DND-41 (cell line): ENCODE measurements at regions not wholly inside any gene's neighbourhood (a gene's known extent, or its start where the extent isn't known, plus 50 kb on each side); places are given as distances from the start of the nearest gene placed in this dataset.

Experiments used
- ATAC-seq: fragments of 200-7000 bp; cut with Tn5 transposase; 3 replicates; pipeline ENCODE4 v1.9.1; 2021; ENCODE audit warnings: low read depth; ENCODE audit not compliant: insufficient read depth
- DNase-seq: peaks from one replicate; pipeline ENCODE4 v3.0.0-alpha.2; 2020
- H2AFZ ChIP-seq: 2 replicates; pipeline ENCODE4 v1.6.0; 2012; ENCODE audit warnings: low read depth, low read length
- H3K27ac ChIP-seq: 2 replicates; pipeline ENCODE4 v1.5.1; 2012; ENCODE audit warnings: low read length, inconsistent platforms
- H3K27me3 ChIP-seq: fragments of 200-600 bp; sonication (generic); 2 replicates; pipeline ENCODE4 v1.6.0; 2012; ENCODE audit warnings: low read length, mild to moderate bottlenecking, inconsistent platforms; ENCODE audit not compliant: insufficient read depth, poor library complexity
- H3K36me3 ChIP-seq: 2 replicates; pipeline ENCODE4 v1.5.1; 2012; ENCODE audit warnings: low read length, inconsistent platforms; ENCODE audit not compliant: insufficient read depth
- H3K4me1 ChIP-seq: 2 replicates; pipeline ENCODE4 v1.5.1; 2012; ENCODE audit warnings: mild to moderate bottlenecking, low read length; ENCODE audit not compliant: insufficient read depth
- H3K4me2 ChIP-seq: 2 replicates; pipeline ENCODE4 v1.6.0; 2012; ENCODE audit warnings: mild to moderate bottlenecking, moderate library complexity, low read length, inconsistent platforms; ENCODE audit not compliant: insufficient read depth
- H3K4me3 ChIP-seq, 2 experiments: fragments of 200-600 bp in 1 of 2; shearing (Covaris generic) in 1 of 2; 2 replicates each; pipeline ENCODE4 v1.5.1; 2012 to 2016; ENCODE audit warnings: inconsistent platforms in 2 of 2, low read length in 2 of 2, mild to moderate bottlenecking in 2 of 2, low read depth in 1 of 2, moderate library complexity in 1 of 2
- H3K79me2 ChIP-seq: 2 replicates; pipeline ENCODE4 v1.6.0; 2012; ENCODE audit warnings: low read length, inconsistent platforms; ENCODE audit not compliant: insufficient read depth
- H3K9ac ChIP-seq: 2 replicates; pipeline ENCODE4 v1.6.0; 2012; ENCODE audit warnings: low read depth, mild to moderate bottlenecking, inconsistent platforms, low read length, moderate library complexity
- H3K9me3 ChIP-seq: 2 replicates; pipeline ENCODE4 v1.5.1; 2012; ENCODE audit warnings: low read length, moderate library complexity, mild to moderate bottlenecking, inconsistent platforms; ENCODE audit not compliant: insufficient read depth, severe bottlenecking
- H4K20me1 ChIP-seq: 2 replicates; pipeline ENCODE4 v1.6.0; 2012; ENCODE audit warnings: low read length; ENCODE audit not compliant: insufficient read depth
- EZH2 ChIP-seq: IDR thresholded peaks from 3 replicates; pipeline ENCODE4 v1.6.1; 2012; ENCODE audit warnings: borderline replicate concordance, low read depth, mild to moderate bottlenecking, moderate library complexity, low read length, inconsistent platforms; ENCODE audit not compliant: severe bottlenecking
- TF ChIP-seq, protein P1 (sequence below): IDR thresholded peaks from 2 replicates; pipeline ENCODE4 v1.5.1; 2012; ENCODE audit warnings: borderline replicate concordance, low read length, moderate library complexity, mild to moderate bottlenecking; ENCODE audit not compliant: poor library complexity, severe bottlenecking; ENCODE audit errors: extremely low read depth

DNA sequence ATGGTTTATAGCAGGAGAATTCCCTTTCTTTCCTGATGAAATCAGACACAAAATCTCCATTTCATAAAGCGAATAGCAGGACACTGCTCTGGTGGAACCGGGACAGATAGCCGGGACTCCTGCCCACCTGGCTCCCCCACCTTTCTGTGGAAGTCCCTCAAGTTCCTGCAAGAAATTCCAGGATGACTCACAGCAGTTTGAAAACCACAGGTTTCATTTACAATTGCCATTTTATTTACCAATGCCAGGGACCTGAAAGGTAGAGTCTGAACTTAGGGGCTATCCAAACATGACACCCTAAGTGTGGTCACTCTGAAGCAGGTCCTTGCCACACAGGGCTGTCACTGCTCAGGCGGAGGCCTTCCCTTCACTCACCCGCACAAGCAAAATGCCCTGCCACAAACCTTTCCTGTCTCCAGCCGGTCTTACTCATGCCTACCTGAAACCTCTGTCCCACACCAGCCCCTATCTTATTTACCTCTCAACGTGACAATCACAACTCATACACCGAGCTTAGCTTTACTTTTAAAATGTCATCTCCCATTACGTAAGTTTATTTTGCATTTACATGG is 63.3 kb upstream of the TAF1L start:
- no peaks in the 10 kb centered on the region for H3K79me2 ChIP-seq
- H3K9me3 ChIP-seq = no peaks in the 10 kb centered on the region
- H3K36me3 ChIP-seq = no peaks in the 10 kb centered on the region
- no peak overlapping the region for H2AFZ ChIP-seq
- no peaks in the 10 kb centered on the region for H4K20me1 ChIP-seq
- H3K27me3 ChIP-seq = no peaks in the 10 kb centered on the region
- H3K9ac ChIP-seq = no peak overlapping the region
- no peaks in the 10 kb centered on the region for H3K4me1 ChIP-seq
- no peak overlapping the region for H3K4me2 ChIP-seq
- DNase-seq (no peak), ATAC-seq (no peak)
- TF ChIP-seq EZH2 = no peak
- TF ChIP-seq, protein P1, sequence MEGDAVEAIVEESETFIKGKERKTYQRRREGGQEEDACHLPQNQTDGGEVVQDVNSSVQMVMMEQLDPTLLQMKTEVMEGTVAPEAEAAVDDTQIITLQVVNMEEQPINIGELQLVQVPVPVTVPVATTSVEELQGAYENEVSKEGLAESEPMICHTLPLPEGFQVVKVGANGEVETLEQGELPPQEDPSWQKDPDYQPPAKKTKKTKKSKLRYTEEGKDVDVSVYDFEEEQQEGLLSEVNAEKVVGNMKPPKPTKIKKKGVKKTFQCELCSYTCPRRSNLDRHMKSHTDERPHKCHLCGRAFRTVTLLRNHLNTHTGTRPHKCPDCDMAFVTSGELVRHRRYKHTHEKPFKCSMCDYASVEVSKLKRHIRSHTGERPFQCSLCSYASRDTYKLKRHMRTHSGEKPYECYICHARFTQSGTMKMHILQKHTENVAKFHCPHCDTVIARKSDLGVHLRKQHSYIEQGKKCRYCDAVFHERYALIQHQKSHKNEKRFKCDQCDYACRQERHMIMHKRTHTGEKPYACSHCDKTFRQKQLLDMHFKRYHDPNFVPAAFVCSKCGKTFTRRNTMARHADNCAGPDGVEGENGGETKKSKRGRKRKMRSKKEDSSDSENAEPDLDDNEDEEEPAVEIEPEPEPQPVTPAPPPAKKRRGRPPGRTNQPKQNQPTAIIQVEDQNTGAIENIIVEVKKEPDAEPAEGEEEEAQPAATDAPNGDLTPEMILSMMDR = no peak
- no peak overlapping the region for H3K27ac ChIP-seq
- H3K4me3 ChIP-seq = no peak overlapping the region

DNA sequence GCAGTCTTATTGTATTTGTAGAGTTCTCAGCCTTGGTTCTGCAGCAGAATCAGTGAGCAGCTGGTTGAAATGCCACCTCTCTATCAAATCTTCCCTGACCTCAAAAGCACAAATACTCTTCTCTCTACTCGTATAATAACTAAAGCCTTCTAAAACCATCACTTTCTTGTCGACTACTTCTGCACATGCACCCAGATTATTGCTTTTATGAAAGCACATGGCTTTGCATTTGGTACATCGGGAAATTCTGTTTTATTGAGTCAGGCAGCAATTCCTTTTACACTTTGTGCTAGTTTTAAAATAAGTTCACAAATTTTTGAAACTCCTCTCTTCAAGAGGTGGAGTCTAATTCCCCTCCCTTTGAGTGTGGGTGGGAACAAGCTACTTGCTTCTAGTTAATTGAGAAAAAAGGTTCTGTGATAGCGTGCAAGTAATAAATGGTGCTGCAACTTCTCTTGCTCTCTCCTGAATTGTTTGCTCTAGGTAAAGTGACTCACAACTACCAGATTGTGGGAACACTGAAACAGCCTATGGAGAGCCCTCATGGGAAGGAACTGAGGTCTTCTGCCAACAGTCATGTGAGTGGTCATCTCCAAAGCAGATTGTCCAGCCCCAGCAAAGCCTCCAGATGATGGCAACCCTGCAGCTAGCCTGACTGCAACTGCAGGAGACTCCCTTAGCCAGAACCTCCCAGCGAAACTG is 66.0 kb upstream of the TAF1L start:
- no peaks in the 10 kb centered on the region for H3K27me3 ChIP-seq
- DNase-seq (no peak), ATAC-seq (no peak)
- no peak overlapping the region for H3K4me2 ChIP-seq
- H3K9me3 ChIP-seq = no peaks in the 10 kb centered on the region
- H3K36me3 ChIP-seq = no peaks in the 10 kb centered on the region
- no peak overlapping the region for H3K27ac ChIP-seq
- H3K79me2 ChIP-seq = no peaks in the 10 kb centered on the region
- no peak overlapping the region for H3K9ac ChIP-seq
- H3K4me3 ChIP-seq = no peak overlapping the region
- H4K20me1 ChIP-seq = no peaks in the 10 kb centered on the region
- H2AFZ ChIP-seq = no peak overlapping the region
- H3K4me1 ChIP-seq = no peaks in the 10 kb centered on the region
- TF ChIP-seq, protein P1 = no peak
- no peak for TF ChIP-seq EZH2

DNA sequence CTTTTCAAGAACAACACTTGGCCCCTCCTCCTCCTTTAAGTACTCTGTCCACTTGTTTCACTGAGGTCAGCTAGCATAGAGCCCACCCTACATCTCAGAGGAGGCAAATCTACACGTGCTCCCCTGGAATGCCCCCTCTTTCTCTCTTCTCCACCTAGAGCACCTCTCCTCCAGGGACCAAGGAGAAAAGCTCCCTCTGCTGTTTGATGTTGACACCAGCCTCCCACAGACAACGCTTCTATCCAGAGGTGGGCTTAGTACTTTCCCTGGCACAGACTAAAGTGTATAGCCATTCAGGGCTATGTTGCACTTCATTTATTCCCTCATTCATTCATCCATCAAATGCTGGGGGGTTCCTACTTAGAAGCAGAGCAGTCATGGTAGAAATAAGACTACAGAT is 68.2 kb upstream of the TAF1L start:
- H3K9me3 ChIP-seq = no peaks in the 10 kb centered on the region
- no peaks in the 10 kb centered on the region for H3K4me1 ChIP-seq
- DNase-seq (no peak), ATAC-seq (no peak)
- H3K79me2 ChIP-seq = no peaks in the 10 kb centered on the region
- no peaks in the 10 kb centered on the region for H4K20me1 ChIP-seq
- no peak for TF ChIP-seq EZH2
- TF ChIP-seq, protein P1 = peak; percentile 29
- H3K36me3 ChIP-seq = no peaks in the 10 kb centered on the region
- H3K27ac ChIP-seq = no peak overlapping the region
- H3K4me2 ChIP-seq = no peak overlapping the region
- no peak overlapping the region for H3K4me3 ChIP-seq
- no peaks in the 10 kb centered on the region for H3K27me3 ChIP-seq
- H3K9ac ChIP-seq = no peak overlapping the region
- H2AFZ ChIP-seq = no peak overlapping the region

DNA sequence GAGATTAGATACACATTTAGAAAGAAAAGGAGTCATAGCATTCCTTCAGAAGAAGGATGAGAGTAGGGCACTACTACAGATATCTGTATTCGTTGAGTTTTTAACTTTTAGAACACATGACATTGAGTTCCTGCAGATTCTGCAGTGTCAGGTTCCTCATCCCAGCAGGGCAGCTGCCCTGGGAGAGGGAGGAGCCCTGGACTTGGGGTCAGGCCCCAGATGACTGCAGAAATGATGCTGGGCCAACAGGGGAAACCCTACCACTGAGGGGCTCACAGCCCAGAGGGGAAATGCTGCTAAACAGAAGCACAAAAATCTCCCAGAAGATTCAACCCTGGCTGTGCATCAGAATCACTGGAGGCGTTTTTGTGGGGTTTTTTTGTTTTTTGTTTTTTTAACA is 68.9 kb upstream of the TAF1L start:
- H3K9me3 ChIP-seq = no peaks in the 10 kb centered on the region
- no peak overlapping the region for H3K9ac ChIP-seq
- no peaks in the 10 kb centered on the region for H3K27me3 ChIP-seq
- no peaks in the 10 kb centered on the region for H3K79me2 ChIP-seq
- no peaks in the 10 kb centered on the region for H3K36me3 ChIP-seq
- H3K4me2 ChIP-seq = no peak overlapping the region
- no peaks in the 10 kb centered on the region for H4K20me1 ChIP-seq
- ATAC-seq = no peak
- H2AFZ ChIP-seq = no peak overlapping the region
- no peak overlapping the region for H3K27ac ChIP-seq
- no peaks in the 10 kb centered on the region for H3K4me1 ChIP-seq
- TF ChIP-seq, protein P1 = no peak
- TF ChIP-seq EZH2 = no peak
- DNase-seq = no peak
- no peak overlapping the region for H3K4me3 ChIP-seq
